Immature natural killer cell (primary cell): ENCODE measurements at regions not wholly inside any gene's neighbourhood (a gene's known extent, or its start where the extent isn't known, plus 50 kb on each side); places are given as distances from the start of the nearest gene placed in this dataset.

Experiments
- DNase-seq, 3 donors: peaks; one replicate each; pipeline ENCODE4 v3.0.0; 2022; ENCODE audit warnings: mixed read lengths in 1 of 3
- H3K27ac Mint-ChIP-seq, 6 donors: one replicate each; pipeline ENCODE4 v1.8.0; 2020; ENCODE audit warnings: mixed read lengths in 6 of 6, mild to moderate bottlenecking in 5 of 6, inconsistent platforms in 4 of 6, moderate library complexity in 3 of 6
- H3K27me3 Mint-ChIP-seq, 3 donors: one replicate each; pipeline ENCODE4 v1.8.0; 2020 to 2021; ENCODE audit warnings: low read depth in 3 of 3, mild to moderate bottlenecking in 3 of 3, mixed read lengths in 3 of 3, moderate library complexity in 3 of 3, inconsistent platforms in 1 of 3
- H3K36me3 Mint-ChIP-seq, 3 donors: one replicate each; pipeline ENCODE4 v1.8.0; 2020; ENCODE audit warnings: mixed read lengths in 3 of 3, inconsistent platforms in 2 of 3, mild to moderate bottlenecking in 2 of 3
- H3K4me1 Mint-ChIP-seq, 2 donors: one replicate each; pipeline ENCODE4 v1.8.0; 2020; ENCODE audit warnings: inconsistent platforms in 2 of 2, mild to moderate bottlenecking in 2 of 2, mixed read lengths in 2 of 2, moderate library complexity in 1 of 2
- H3K4me3 Mint-ChIP-seq, 5 donors: one replicate each; pipeline ENCODE4 v1.8.0; 2020; ENCODE audit warnings: mild to moderate bottlenecking in 5 of 5, mixed read lengths in 5 of 5, inconsistent platforms in 3 of 5, moderate library complexity in 3 of 5
- H3K9me3 Mint-ChIP-seq, 6 donors: one replicate each; pipeline ENCODE4 v1.8.0; 2020; ENCODE audit warnings: mild to moderate bottlenecking in 6 of 6, mixed read lengths in 6 of 6, inconsistent platforms in 4 of 6, moderate library complexity in 3 of 6

- peaks cover 0 to 3% (median 0%) of the 10 kb centered on the region in 3 donors for H3K36me3 Mint-ChIP-seq
Measured at GRCh38 chr4:128525992-128526630, 238.5 kb upstream of the PGRMC2 start.

GRCh38 chr4:128525387-128525786 lies 237.8 kb upstream of the PGRMC2 start:
- H3K4me3 Mint-ChIP-seq = no peak overlapping the region

More at GRCh38 chr4:128525992-128526630, 238.5 kb upstream of the PGRMC2 start:
- DNase-seq = no peak
- H3K9me3 Mint-ChIP-seq = peaks cover 0 to 3% (median 0%) of the 10 kb centered on the region in 6 donors
- no peak overlapping the region for H3K4me3 Mint-ChIP-seq
- H3K27me3 Mint-ChIP-seq = peaks cover 3 to 9% (median 6%) of the 10 kb centered on the region in 3 donors
- H3K27ac Mint-ChIP-seq = no peak overlapping the region
- no peaks in the 10 kb centered on the region for H3K4me1 Mint-ChIP-seq

DNA sequence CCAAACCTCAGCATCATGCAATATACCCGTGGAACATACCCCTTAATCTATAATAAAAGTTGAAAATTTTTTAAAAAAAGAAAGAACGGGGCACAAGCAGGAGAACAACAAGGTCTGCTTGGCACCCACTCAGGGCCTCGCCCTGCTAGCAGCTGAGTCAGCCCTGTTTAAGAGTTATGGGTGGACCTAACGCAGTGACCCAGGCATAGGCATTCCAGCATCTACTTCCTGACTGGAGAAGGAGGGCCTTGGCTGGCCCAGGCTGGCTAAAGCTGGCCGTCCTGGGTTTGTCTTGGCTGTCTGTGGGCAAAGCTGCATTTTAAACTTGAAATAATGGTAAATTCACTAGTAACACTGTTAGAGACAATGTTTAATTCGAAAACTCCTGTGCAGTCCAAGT lies 236.7 kb upstream of the PGRMC2 start:
- Mint-ChIP-seq H3K36me3 (peaks cover 0 to 3% (median 0%) of the 10 kb centered on the region in 3 donors), H3K4me3 (no peak overlapping the region), H3K4me1 (no peaks in the 10 kb centered on the region), H3K27me3 (peaks cover 3 to 6% (median 4%) of the 10 kb centered on the region in 3 donors), H3K9me3 (peaks cover 0 to 3% (median 0%) of the 10 kb centered on the region in 6 donors), H3K27ac (no peak overlapping the region)
- no peak for DNase-seq

More at GRCh38 chr4:128525387-128525786, 237.8 kb upstream of the PGRMC2 start:
- Mint-ChIP-seq H3K36me3 (peaks cover 0 to 3% (median 0%) of the 10 kb centered on the region in 3 donors), H3K27me3 (peaks cover 3 to 6% (median 5%) of the 10 kb centered on the region in 3 donors), H3K4me1 (no peaks in the 10 kb centered on the region), H3K9me3 (peaks cover 0 to 3% (median 0%) of the 10 kb centered on the region in 6 donors), H3K27ac (no peak overlapping the region)
- no peak for DNase-seq

GRCh38 chr4:128521648-128522111 lies 234.1 kb upstream of the PGRMC2 start:
- Mint-ChIP-seq H3K36me3 (peaks cover 0 to 3% (median 0%) of the 10 kb centered on the region in 3 donors), H3K9me3 (peaks cover 0 to 3% (median 0%) of the 10 kb centered on the region in 6 donors), H3K27me3 (peaks cover 3 to 6% (median 3%) of the 10 kb centered on the region in 3 donors), H3K27ac (no peak overlapping the region), H3K4me1 (no peaks in the 10 kb centered on the region), H3K4me3 (no peak overlapping the region)
- no peak for DNase-seq

GRCh38 chr4:128521156-128521555 lies 233.5 kb upstream of the PGRMC2 start:
- H3K4me3 Mint-ChIP-seq = no peak overlapping the region

GRCh38 chr4:128519163-128519830 lies 231.7 kb upstream of the PGRMC2 start:
- Mint-ChIP-seq H3K27me3 (peaks cover 1 to 6% (median 4%) of the 10 kb centered on the region in 3 donors), H3K4me1 (peaks cover 0 to 6% of the 10 kb centered on the region in 2 donors), H3K27ac (no peak overlapping the region), H3K36me3 (no peaks in the 10 kb centered on the region), H3K9me3 (peaks cover 0 to 6% (median 0%) of the 10 kb centered on the region in 6 donors), H3K4me3 (no peak overlapping the region)
- DNase-seq = no peak

More at GRCh38 chr4:128521156-128521555, 233.5 kb upstream of the PGRMC2 start:
- DNase-seq = no peak
- no peak overlapping the region for H3K27ac Mint-ChIP-seq
- peaks cover 0 to 3% (median 0%) of the 10 kb centered on the region in 6 donors for H3K9me3 Mint-ChIP-seq
- no peaks in the 10 kb centered on the region for H3K4me1 Mint-ChIP-seq
- peaks cover 3 to 6% (median 3%) of the 10 kb centered on the region in 3 donors for H3K27me3 Mint-ChIP-seq
- peaks cover 0 to 3% (median 0%) of the 10 kb centered on the region in 3 donors for H3K36me3 Mint-ChIP-seq

DNA sequence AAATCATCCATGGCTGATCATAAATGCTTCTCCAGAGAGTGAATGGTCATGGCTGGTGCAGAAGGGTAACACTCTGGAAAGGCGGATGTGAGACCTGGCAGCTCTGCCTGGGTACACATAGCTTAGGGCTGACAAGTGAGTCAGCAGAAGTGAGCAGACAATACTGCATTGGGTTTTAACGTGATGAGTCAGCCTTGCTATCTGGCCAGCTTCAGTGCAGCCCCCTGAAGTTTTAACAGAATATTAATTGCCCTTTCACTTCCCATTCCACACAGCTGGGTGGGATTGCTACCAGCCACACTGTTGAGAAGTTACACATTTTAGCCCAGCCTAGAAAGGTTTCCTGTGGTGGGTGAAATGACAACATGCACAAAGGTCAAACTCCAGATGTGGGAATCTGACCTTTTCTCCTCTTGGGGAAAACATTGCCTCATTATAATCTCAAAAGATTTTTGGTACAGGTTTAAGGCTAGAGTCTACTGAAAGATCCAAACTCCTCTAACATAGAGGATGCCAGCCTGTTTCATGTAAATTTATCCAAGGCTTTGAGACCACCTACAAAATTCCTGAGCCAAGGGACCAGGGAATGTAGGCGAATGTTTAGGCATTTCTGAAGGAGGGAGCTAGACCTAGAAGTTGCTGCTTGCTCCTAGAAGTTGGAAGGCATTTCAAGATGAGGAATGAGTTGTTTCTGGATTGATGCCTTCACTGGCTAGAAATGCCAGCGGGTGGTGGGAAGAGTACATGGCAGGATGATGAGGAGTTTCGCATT lies 230.3 kb upstream of the PGRMC2 start:
- peaks cover 9 to 20% of the 10 kb centered on the region in 2 donors for H3K4me1 Mint-ChIP-seq
- H3K9me3 Mint-ChIP-seq = peaks cover 0 to 6% (median 0%) of the 10 kb centered on the region in 6 donors
- DNase-seq = no peak
- H3K27ac Mint-ChIP-seq = no peak overlapping the region
- H3K4me3 Mint-ChIP-seq = no peak overlapping the region
- peaks cover 1 to 4% (median 2%) of the 10 kb centered on the region in 3 donors for H3K27me3 Mint-ChIP-seq
- no peaks in the 10 kb centered on the region for H3K36me3 Mint-ChIP-seq

GRCh38 chr4:128517096-128517738 lies 229.6 kb upstream of the PGRMC2 start:
- Mint-ChIP-seq H3K27ac (peak overlapping the region in 1 of 6 donors; percentile 32), H3K9me3 (peaks cover 0 to 8% (median 0%) of the 10 kb centered on the region in 6 donors), H3K27me3 (peaks cover 1 to 4% (median 2%) of the 10 kb centered on the region in 3 donors), H3K36me3 (no peaks in the 10 kb centered on the region), H3K4me1 (peaks cover 11 to 25% of the 10 kb centered on the region in 2 donors), H3K4me3 (no peak overlapping the region)
- DNase-seq = no peak

DNA sequence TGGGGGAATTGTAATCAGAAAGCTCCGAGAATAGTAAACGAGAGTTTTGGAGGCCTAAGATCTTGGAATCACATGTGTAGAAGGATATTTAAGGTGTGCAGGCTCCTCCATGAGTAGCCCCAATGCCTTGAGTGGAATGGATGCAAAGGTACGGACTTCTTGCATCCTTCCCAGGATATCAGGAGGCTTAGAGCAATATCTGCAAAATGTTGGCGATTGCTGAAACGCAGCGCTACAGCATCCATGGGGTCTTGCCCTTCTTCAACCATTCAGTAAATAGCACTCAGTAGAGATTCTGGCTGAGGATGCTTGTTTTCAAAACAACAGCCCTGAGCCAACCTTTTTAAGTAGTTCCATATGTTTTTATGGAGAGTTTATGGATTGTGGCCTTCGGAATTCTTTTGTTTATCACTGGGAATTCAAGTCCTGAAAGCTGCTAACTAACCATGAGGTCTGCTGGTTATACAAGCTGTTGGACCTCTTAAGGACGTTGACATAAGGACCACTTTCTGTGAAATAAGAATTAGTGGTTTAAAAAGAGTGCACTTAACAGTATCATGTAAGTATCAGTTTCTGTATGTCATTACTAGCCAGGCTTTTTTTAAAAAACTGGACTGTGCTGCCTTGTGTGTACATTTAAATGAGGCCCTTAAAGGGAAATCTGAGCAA lies 228.8 kb upstream of the PGRMC2 start:
- Mint-ChIP-seq H3K36me3 (no peaks in the 10 kb centered on the region), H3K9me3 (peaks cover 0 to 5% (median 0%) of the 10 kb centered on the region in 6 donors), H3K4me1 (peaks cover 11 to 25% of the 10 kb centered on the region in 2 donors), H3K27ac (no peak overlapping the region), H3K27me3 (peaks cover 1 to 4% (median 2%) of the 10 kb centered on the region in 3 donors), H3K4me3 (no peak overlapping the region)
- no peak for DNase-seq

- H3K9me3 Mint-ChIP-seq = peaks cover 0 to 5% (median 0%) of the 10 kb centered on the region in 6 donors
- peak overlapping the region in 4 of 5 donors; percentile 18 to 80 (median 48) for H3K4me3 Mint-ChIP-seq
- H3K27me3 Mint-ChIP-seq = peaks cover 0 to 9% (median 2%) of the 10 kb centered on the region in 3 donors
- peak overlapping the region; percentile 2 to 75 (median 40) for H3K27ac Mint-ChIP-seq
- H3K4me1 Mint-ChIP-seq = peaks cover 11 to 25% of the 10 kb centered on the region in 2 donors
- H3K36me3 Mint-ChIP-seq = no peaks in the 10 kb centered on the region
- DNase-seq = peak in 2 of 3 donors; percentile 1 to 2
Measured at GRCh38 chr4:128513664-128514484, 226.3 kb upstream of the PGRMC2 start.

DNA sequence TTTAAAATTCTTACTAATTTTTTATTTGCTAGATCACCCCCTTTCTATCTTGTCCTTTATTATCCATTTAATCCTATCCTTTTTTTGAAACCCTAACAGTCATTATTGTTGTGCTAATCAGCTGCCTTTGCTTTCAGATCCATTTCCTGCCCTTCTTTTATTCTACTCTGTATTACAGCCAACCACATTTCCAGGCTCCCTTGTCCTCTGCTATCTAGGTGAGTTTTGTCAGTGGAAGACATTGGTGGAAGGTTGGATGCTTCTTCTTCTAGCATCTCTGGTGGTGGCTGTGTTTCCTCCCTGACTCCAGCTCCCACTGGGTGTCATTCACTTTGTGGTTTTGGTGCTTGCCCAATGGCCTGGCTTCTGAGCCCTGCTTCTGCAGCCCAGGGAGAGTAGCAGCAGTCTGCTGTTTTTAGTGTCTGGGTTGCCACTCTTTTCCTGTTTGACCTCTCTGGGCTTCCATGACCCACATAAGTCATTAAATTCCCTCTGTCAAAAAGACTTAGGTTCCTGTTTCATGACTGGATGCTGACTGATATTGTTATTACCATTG lies 225.2 kb upstream of the PGRMC2 start:
- DNase-seq = no peak
- Mint-ChIP-seq H3K9me3 (peaks cover 0 to 5% (median 0%) of the 10 kb centered on the region in 6 donors), H3K4me1 (peaks cover 11 to 25% of the 10 kb centered on the region in 2 donors), H3K36me3 (no peaks in the 10 kb centered on the region), H3K27ac (no peak overlapping the region), H3K27me3 (peaks cover 0 to 9% (median 2%) of the 10 kb centered on the region in 3 donors), H3K4me3 (no peak overlapping the region)

- Mint-ChIP-seq H3K4me1 (peaks cover 11 to 25% of the 10 kb centered on the region in 2 donors), H3K36me3 (no peaks in the 10 kb centered on the region)
Measured at GRCh38 chr4:128512161-128512560, 224.5 kb upstream of the PGRMC2 start.

More at GRCh38 chr4:128512161-128512560, 224.5 kb upstream of the PGRMC2 start:
- Mint-ChIP-seq H3K9me3 (peaks cover 0 to 5% (median 0%) of the 10 kb centered on the region in 6 donors), H3K27me3 (peaks cover 0 to 9% (median 2%) of the 10 kb centered on the region in 3 donors), H3K27ac (no peak overlapping the region), H3K4me3 (no peak overlapping the region)
- no peak for DNase-seq
